Keratinocyte (primary cell): ENCODE measurements at regions not wholly inside any gene's neighbourhood (a gene's known extent, or its start where the extent isn't known, plus 50 kb on each side); places are given as distances from the start of the nearest gene placed in this dataset.

ENCODE experiments used
- DNase-seq: peaks from one replicate; pipeline ENCODE4 v3.0.0-alpha.2; 2011; ENCODE audit warnings: low read depth, missing footprints, low spot score
- FAIRE-seq: peaks from 2 replicates; lab custom pipeline; 2011; peaks lifted over from hg19 to GRCh38; lab: Jason Lieb, UNC
- H2AFZ ChIP-seq: 2 replicates; pipeline ENCODE4 v1.6.0; 2012; ENCODE audit warnings: low read length, control low read depth, inconsistent platforms; ENCODE audit not compliant: control insufficient read depth
- H3K27ac ChIP-seq: 2 replicates; pipeline ENCODE4 v1.5.1; 2011; ENCODE audit warnings: low read length; ENCODE audit not compliant: control insufficient read depth, insufficient read depth
- H3K27me3 ChIP-seq: 3 replicates; pipeline ENCODE4 v1.6.0; 2011; ENCODE audit warnings: low read length; ENCODE audit not compliant: control insufficient read depth, insufficient read depth; ENCODE audit errors: extremely low read depth
- H3K36me3 ChIP-seq, 2 experiments: 2 replicates in 1 of 2; 3 replicates in 1 of 2; pipeline ENCODE4 v1.5.1; 2011; ENCODE audit warnings: low read length in 2 of 2, mild to moderate bottlenecking in 1 of 2; ENCODE audit not compliant: control insufficient read depth in 2 of 2, insufficient read depth in 2 of 2; ENCODE audit errors: extremely low read depth in 1 of 2
- H3K4me1 ChIP-seq: 3 replicates; pipeline ENCODE4 v1.5.1; 2011; ENCODE audit warnings: low read length; ENCODE audit not compliant: control insufficient read depth, insufficient read depth; ENCODE audit errors: extremely low read depth
- H3K4me2 ChIP-seq: 3 replicates; pipeline ENCODE4 v1.6.0; 2011; ENCODE audit warnings: low read depth, low read length; ENCODE audit not compliant: control insufficient read depth, insufficient read depth; ENCODE audit errors: extremely low read depth
- H3K4me3 ChIP-seq, 3 experiments: fragments of 200-600 bp in 1 of 3; sonication (generic) in 1 of 3; 2 replicates in 2 of 3; 3 replicates in 1 of 3; pipeline ENCODE4 v1.5.1; 2011 to 2016; ENCODE audit warnings: low read length in 3 of 3, mild to moderate bottlenecking in 3 of 3, control low read depth in 2 of 3, inconsistent platforms in 1 of 3, low read depth in 1 of 3, mixed read lengths in 1 of 3, mixed run types in 1 of 3, moderate library complexity in 1 of 3; ENCODE audit not compliant: control insufficient read depth in 2 of 3, insufficient read depth in 2 of 3; ENCODE audit errors: extremely low read depth in 1 of 3
- H3K79me2 ChIP-seq: 2 replicates; pipeline ENCODE4 v1.6.0; 2012; ENCODE audit warnings: low read length; ENCODE audit not compliant: control insufficient read depth, insufficient read depth
- H3K9ac ChIP-seq: 3 replicates; pipeline ENCODE4 v1.6.0; 2011; ENCODE audit warnings: low read length; ENCODE audit not compliant: control insufficient read depth, insufficient read depth; ENCODE audit errors: extremely low read depth
- H3K9me1 ChIP-seq: 3 replicates; pipeline ENCODE4 v1.6.0; 2011; ENCODE audit warnings: low read length; ENCODE audit not compliant: control insufficient read depth, insufficient read depth; ENCODE audit errors: extremely low read depth
- H3K9me3 ChIP-seq: 2 replicates; pipeline ENCODE4 v1.5.1; 2012; ENCODE audit warnings: low read depth, low read length; ENCODE audit not compliant: control insufficient read depth
- H4K20me1 ChIP-seq: 3 replicates; pipeline ENCODE4 v1.6.0; 2011; ENCODE audit warnings: low read length; ENCODE audit not compliant: control insufficient read depth, insufficient read depth; ENCODE audit errors: extremely low read depth
- EZH2 ChIP-seq: IDR thresholded peaks from one replicate; pipeline ENCODE4 v1.6.1; 2012; ENCODE audit warnings: inconsistent platforms, mild to moderate bottlenecking, low read length, moderate library complexity
- dilution Hi-C: fragments of 300-500 bp; cut with MboI; formaldehyde crosslinking; loops from one replicate; pipeline ENCODE4 v1.7.0; 2020; ENCODE audit warnings: low sequenced_read_pairs; ENCODE audit not compliant: extremely low pct_ligation_motif_present
- TF ChIP-seq, protein P1 (sequence below), 3 experiments: IDR thresholded peaks in 1 of 3; conservative IDR thresholded peaks in 1 of 3; optimal IDR thresholded peaks in 1 of 3; 2 replicates in 2 of 3; 3 replicates in 1 of 3; pipeline versions ENCODE3 to v1.5.1; 2011; ENCODE audit warnings: low read length in 3 of 3, mild to moderate bottlenecking in 3 of 3, moderate library complexity in 2 of 3, control low read depth in 1 of 3, inconsistent platforms in 1 of 3; ENCODE audit not compliant: insufficient read depth in 2 of 3; ENCODE audit errors: extremely low read depth in 1 of 3

DNA sequence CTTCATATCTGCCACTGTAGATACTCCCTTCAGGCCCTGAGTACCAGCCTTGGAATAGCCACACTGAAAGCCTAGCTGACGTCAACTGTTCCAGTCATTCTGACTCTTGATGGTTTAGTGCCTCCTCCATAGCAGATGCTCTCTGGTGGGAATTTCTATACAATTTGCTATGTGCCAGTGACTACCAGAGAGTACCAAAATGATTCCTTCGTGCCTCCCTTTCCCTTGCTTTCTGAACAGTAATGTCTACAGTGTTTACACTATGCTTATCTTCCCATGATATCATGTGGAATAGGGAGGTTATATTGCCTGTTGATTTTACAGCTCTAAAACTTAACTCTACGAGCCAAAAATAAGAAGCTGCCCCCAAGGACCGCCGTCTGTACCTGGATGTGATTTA lies 109.7 kb upstream of the GMNC start:
- Histone ChIP-seq H3K4me1 (no peaks in the 10 kb centered on the region), H2AFZ (no peak overlapping the region), H3K4me2 (no peak overlapping the region), H3K27me3 (no peaks in the 10 kb centered on the region), H3K4me3 (no peak overlapping the region), H3K9ac (no peak overlapping the region), H3K9me1 (no peaks in the 10 kb centered on the region), H3K36me3 (no peaks in the 10 kb centered on the region), H3K27ac (no peak overlapping the region), H3K9me3 (no peaks in the 10 kb centered on the region), H3K79me2 (no peaks in the 10 kb centered on the region), H4K20me1 (no peaks in the 10 kb centered on the region)
- no peak for TF ChIP-seq EZH2
- TF ChIP-seq, protein P1, sequence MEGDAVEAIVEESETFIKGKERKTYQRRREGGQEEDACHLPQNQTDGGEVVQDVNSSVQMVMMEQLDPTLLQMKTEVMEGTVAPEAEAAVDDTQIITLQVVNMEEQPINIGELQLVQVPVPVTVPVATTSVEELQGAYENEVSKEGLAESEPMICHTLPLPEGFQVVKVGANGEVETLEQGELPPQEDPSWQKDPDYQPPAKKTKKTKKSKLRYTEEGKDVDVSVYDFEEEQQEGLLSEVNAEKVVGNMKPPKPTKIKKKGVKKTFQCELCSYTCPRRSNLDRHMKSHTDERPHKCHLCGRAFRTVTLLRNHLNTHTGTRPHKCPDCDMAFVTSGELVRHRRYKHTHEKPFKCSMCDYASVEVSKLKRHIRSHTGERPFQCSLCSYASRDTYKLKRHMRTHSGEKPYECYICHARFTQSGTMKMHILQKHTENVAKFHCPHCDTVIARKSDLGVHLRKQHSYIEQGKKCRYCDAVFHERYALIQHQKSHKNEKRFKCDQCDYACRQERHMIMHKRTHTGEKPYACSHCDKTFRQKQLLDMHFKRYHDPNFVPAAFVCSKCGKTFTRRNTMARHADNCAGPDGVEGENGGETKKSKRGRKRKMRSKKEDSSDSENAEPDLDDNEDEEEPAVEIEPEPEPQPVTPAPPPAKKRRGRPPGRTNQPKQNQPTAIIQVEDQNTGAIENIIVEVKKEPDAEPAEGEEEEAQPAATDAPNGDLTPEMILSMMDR (optimal IDR thresholded peaks at IDR 0.05 in 1 of 3, IDR thresholded peaks at IDR 0.05 in 1 of 3, conservative IDR thresholded peaks at IDR 0.05 in 1 of 3; ENCODE audit: extremely low read depth in 1 of 3, insufficient read depth in 2 of 3, low read length in 3 of 3) = no peak
- no peak for FAIRE-seq
- no peak for DNase-seq
- dilution Hi-C loops = no loop called here

- H3K9me1 ChIP-seq = no peaks in the 10 kb centered on the region
- H3K9ac ChIP-seq = no peak overlapping the region
- TF ChIP-seq, protein P1 (optimal IDR thresholded peaks at IDR 0.05 in 1 of 3, IDR thresholded peaks at IDR 0.05 in 1 of 3, conservative IDR thresholded peaks at IDR 0.05 in 1 of 3; ENCODE audit: extremely low read depth in 1 of 3, insufficient read depth in 2 of 3, low read length in 3 of 3) = no peak
- TF ChIP-seq EZH2 = no peak
- DNase-seq (no peak), FAIRE-seq (no peak)
- H3K79me2 ChIP-seq = no peaks in the 10 kb centered on the region
- H3K4me1 ChIP-seq = no peaks in the 10 kb centered on the region
- dilution Hi-C loops = no loop called here
- no peak overlapping the region for H3K4me3 ChIP-seq
- no peaks in the 10 kb centered on the region for H4K20me1 ChIP-seq
- no peaks in the 10 kb centered on the region for H3K27me3 ChIP-seq
- H3K27ac ChIP-seq = no peak overlapping the region
- H3K36me3 ChIP-seq = no peaks in the 10 kb centered on the region
- no peak overlapping the region for H2AFZ ChIP-seq
- no peaks in the 10 kb centered on the region for H3K9me3 ChIP-seq
- H3K4me2 ChIP-seq = no peak overlapping the region
Observed at GRCh38 chr3:190970560-190970959, 108.1 kb upstream of the GMNC start.
